HT1080 (cell line): ENCODE measurements at regions not wholly inside any gene's neighbourhood (a gene's known extent, or its start where the extent isn't known, plus 50 kb on each side); places are given as distances from the start of the nearest gene placed in this dataset.
"Not testable (repeated sequence)": the region's sequence is repeated elsewhere in the genome, so short reads cannot be mapped to it uniquely, and the experiment has no call there.

Experiments used
- DNase-seq: peaks from one replicate; pipeline ENCODE4 v3.0.0-alpha.2; 2015; ENCODE audit warnings: low read depth

DNA sequence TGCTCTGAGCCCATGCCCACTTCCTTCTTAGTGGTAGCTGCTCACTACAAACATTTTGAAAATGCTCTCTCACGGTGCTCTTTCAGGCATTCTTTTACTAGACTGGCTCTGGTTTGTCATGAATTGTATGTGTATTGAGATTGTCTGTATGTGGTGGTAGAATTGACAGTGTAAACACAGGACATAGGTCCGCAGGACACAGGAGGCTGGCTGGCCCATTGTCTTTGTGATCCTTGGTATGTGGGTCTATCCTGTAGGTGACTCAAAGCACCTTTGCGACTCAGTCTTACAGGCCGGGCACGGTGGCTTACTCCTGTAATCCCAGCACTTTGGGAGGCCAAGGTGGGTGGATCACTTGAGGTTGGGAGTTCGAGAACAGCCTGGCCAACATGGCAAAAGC, 250.9 kb downstream of the C12orf75 start:
- no peak for DNase-seq

- DNase-seq: no peak
These were observed 254.6 kb downstream of the C12orf75 start for GRCh38 chr12:105585107-105585506.

- no peak for DNase-seq
These were observed 256.7 kb downstream of the C12orf75 start for GRCh38 chr12:105587237-105587636.

DNA sequence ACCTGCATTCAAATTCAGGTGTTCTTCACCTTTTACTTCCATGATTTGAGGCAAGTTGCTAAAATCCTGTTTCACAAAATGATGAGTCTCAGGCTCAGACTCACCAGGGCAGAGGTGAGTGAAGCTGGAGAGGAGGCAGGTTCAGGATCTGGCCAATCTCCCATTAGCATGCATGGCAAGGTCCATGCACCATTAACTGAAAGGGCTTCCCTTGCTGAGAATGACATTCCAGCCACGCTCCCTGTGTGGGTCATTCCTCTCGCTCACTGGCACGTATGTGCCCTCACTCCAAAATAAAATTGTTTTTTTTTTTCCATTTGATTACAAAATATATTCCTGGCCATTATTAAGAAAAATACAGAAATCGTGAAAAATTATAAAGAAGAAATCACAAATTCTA, 257.6 kb downstream of the C12orf75 start:
- no peak for DNase-seq

GRCh38 chr12:105590571-105590970, 260.1 kb downstream of the C12orf75 start:
- DNase-seq: no peak

GRCh38 chr12:105595440-105595839, 264.9 kb downstream of the C12orf75 start:
- no peak for DNase-seq

DNA sequence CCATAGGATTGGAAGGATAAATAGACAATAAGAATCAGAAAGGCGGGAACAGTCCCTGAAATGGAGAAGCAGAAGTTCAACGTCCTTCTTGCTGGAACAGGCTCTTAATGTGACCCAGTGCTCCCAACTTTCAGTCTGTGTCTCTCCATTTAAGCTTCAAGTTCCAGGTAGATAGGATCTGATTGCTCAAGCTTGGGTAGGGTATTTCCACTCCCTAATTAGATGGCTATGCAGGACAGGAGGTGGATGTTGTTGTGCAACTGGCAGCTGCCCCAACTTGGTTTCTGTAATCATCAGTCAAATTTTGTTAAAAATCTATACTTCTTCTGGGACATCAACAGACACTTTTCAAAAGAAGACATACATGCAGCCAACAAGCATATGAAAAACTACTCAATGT, 266.2 kb downstream of the C12orf75 start:
- no peak for DNase-seq

DNA sequence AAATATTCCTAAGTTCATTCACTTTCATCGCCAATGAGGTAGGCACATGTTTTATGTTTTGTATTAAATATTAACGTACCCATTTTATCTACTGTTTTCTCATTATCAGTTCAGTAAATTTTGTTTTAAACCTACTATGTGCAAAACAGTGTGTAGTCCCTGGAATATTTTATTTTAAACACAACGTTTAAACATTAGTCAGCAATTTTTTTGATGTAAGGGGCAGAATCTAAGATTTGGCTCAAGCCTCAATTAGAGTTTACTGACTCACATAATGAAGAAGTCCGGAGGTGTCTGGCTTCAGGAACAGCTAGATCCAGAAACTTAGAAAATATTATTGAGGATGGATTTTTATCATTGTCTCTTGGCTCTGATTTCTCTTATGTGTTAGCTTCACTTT, 267.5 kb downstream of the C12orf75 start:
- DNase-seq: no peak

DNA sequence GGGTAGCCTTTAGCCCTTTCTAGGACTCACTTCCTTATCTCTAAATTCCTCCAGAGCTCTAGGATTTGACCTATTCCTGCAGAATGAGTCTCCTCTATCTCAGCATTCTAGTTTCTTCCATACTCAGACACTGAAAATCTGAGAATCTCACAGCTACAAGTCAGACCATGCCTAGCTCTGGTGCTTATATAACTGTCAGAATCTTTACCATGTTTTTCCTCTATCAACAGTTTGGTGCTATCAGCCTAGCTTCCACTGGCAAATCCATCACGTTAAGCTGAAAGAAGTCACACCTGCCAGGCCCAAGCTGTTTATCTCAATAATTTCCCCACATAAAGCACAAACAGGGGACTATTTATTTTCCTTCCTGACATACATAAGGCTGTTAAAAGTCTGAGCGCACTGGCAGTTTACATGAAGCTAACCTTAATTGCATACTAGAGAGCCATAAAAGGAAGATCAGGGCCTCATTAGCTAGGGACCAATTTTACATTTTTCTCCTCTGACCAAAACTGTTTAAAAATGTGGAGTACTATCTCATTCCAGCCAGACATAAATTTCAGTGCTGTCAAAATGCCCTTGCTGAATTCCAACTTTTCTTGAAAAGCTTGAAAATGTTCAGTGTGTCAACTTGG, 270.5 kb downstream of the C12orf75 start:
- DNase-seq: no peak

- not testable (repeated sequence) for DNase-seq
These were observed 271.8 kb downstream of the C12orf75 start for GRCh38 chr12:105602312-105602711.

- DNase-seq: not testable (repeated sequence)
These were observed 273.8 kb downstream of the C12orf75 start for GRCh38 chr12:105604281-105604680.

DNA sequence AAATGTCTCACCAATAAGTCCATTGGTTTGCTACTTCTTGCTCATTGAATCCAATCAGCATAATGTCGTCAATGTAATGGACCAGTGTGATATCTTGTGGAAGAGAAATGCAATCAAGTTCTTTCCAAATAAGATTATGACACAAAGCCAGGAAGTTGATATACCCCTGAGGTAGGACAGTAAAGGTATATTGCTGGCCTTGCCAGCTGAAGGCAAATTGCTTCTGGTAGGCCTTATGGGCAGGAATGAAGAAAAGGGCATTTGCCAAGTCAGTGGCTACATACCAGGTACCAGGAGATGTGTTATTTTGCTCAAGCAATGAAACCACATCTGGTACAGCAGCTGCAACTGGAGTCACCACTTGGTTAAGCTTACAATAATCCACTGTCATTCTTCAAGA, 276.1 kb downstream of the C12orf75 start:
- DNase-seq: not testable (repeated sequence)

- DNase-seq: not testable (repeated sequence)
These were observed 278.5 kb downstream of the C12orf75 start for GRCh38 chr12:105609001-105609400.

- DNase-seq: no peak
These were observed 280.0 kb downstream of the C12orf75 start for GRCh38 chr12:105610459-105610858.

GRCh38 chr12:105611340-105611739, 280.8 kb downstream of the C12orf75 start:
- DNase-seq: no peak

DNA sequence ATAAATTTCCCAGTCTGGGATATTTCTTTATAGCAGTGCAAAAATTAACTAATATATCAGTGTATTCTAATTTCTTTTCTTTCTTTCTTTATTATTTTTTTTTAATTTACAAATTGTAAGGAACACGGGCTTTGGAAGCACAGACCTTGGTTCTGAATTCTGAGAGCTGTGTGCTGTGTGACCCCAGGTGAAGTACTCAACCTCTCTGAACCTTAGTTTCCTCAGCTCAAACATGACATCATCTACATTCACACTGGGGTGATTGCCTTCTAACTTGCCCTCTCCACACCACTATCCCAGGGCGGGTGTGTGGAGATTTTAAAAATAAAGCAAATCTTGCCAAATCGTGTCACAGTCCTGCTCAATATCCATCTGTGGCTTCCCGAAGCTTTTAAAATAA, 282.8 kb downstream of the C12orf75 start:
- DNase-seq: no peak

- DNase-seq: no peak
These were observed 283.4 kb downstream of the C12orf75 start for GRCh38 chr12:105613887-105614286.

DNA sequence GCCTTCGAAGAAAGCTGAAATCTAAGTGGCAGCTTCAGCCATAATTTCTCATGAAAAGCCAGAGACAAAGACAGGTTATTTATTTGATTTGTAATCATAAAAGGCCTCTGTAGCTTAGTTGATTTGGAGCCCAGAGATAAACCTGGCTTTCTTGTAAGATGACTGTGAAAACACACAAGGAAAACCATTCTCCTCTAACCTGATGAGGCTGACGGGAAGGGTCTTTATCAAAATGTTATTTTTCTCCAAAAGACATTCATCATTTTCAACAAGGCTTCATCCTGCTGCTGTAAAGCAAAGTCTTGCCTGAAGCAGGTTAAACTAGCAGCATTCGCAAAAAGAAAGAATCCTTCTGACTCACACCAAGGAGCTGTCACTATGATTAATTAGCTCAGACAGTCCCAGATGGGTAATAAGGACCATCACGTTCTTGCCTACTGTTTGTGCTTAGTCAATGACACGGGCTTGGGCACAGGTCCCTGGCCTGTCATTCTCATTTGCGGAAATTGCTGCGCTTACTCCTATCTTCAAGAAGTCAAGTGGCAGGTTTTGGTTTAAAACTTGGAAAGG, 286.6 kb downstream of the C12orf75 start:
- DNase-seq: no peak

DNA sequence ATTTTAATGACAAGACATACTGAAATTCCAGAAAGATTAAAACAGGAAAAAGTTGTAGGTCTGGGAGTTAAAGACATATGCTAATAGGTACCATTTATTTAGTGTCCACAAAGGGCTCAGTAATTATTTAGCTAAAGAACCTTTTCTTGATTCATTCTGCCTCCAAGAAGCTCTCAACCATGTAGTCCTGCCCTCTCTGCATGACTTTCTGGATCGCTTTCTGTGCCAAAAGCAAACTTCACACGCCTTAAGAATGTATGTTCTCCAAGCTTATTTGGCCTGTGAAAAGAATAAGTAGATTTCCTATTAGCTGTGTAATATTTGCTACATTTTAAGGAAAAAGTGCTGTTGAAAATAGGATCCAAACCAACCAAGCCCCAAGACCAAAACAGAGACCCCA, 291.7 kb downstream of the C12orf75 start:
- DNase-seq: no peak

- no peak for DNase-seq
These were observed 292.6 kb downstream of the C12orf75 start for GRCh38 chr12:105622846-105623736.

DNA sequence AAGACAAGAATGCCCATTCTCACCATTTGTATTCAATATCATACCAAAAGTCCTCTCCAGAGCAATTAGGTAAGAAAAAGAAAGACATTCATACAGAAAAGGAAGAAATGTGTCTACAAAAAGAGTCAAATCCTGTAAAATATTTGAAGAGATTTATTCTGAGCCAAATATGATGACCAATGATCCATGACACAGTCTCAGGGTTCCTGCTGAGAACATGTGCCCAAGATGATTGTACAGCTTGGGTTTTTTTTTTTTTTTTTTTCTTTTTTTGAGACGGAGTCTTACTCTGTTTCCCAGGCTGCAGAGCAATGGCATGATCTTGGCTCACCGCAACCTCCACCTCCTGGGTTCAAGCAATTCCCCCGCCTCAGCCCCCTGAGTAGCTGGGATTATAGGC, 296.2 kb downstream of the C12orf75 start:
- DNase-seq: no peak

DNA sequence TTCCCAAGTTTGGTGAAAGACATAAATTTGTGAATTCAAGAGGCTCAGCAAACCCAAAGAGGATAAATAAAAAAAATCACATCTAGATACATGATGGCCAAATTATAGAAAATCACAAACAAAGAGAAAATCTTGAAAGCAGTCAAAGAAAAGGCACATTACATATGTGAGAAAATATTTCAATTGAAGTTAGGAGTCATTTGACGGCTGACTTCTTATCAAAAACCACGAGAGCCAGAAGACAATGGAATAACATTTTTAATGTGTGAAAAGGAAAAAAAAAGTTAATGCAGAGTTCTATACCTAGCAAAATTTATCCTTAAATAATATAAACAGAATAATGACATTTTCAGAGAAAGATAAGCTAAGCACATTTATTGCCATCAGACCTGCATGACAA, 307.0 kb downstream of the C12orf75 start:
- DNase-seq: no peak

GRCh38 chr12:105640761-105641160, 310.3 kb downstream of the C12orf75 start:
- DNase-seq: peak; percentile 11
